NCI-H460 (cell line): ENCODE measurements at regions not wholly inside any gene's neighbourhood (a gene's known extent, or its start where the extent isn't known, plus 50 kb on each side); places are given as distances from the start of the nearest gene placed in this dataset.

Source experiments
- DNase-seq: peaks from one replicate; pipeline ENCODE4 v3.0.0-alpha.2; 2016; ENCODE audit warnings: low read depth; ENCODE audit errors: extremely low read depth

DNA sequence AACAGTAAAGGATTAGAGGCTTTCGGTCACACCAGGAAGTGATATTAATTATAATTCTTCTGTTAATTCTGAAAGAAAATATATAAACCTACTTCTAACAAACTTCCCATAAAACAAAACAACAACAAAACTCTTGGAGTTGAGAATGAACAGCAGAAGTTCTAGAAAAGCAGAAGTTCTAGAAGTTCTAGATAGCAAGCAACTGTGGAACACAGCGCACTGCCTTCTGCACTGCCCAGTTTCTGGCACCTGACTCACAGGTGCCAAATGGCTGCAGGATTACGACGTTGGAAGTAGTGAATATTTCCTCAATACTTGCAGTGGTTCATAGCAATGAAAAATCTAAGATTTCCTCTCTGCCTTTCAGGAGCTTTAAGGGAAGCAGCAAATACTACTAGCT is 132.2 kb downstream of the OR13A1 start:
- DNase-seq: no peak

DNA sequence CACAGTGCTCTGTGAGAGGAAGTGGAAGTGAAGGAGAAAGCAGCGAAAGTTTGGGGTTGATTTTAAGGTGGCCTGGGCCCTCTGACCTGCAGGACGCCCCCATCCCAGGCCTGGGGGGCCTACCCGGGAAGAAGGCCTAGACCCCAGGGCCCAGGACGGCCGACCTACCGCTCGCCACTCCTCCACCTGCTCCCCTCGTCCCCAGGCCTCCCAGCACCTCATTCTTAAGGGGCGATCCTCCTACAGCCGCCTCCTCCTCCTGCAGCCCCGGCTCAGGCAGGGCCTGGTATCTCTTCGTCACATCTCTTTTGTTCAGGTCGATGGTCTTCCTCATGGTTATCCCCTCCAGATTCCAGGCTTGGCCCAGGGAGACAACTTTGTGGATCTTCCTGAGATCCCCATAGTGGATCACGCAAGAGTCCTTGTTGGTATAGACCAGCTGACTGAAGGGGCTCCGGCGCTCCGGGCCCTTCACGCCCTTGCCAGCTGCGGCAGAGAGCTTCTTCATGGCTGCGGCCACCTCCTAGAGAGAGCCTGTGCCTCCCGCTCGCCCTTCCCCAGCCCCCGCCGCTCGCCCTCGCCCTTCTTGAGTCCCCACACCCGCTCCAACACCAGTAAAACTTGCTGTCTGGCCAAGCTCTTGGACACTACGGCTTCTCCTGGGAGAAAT is 117.5 kb downstream of the OR13A1 start:
- no peak for DNase-seq

DNA sequence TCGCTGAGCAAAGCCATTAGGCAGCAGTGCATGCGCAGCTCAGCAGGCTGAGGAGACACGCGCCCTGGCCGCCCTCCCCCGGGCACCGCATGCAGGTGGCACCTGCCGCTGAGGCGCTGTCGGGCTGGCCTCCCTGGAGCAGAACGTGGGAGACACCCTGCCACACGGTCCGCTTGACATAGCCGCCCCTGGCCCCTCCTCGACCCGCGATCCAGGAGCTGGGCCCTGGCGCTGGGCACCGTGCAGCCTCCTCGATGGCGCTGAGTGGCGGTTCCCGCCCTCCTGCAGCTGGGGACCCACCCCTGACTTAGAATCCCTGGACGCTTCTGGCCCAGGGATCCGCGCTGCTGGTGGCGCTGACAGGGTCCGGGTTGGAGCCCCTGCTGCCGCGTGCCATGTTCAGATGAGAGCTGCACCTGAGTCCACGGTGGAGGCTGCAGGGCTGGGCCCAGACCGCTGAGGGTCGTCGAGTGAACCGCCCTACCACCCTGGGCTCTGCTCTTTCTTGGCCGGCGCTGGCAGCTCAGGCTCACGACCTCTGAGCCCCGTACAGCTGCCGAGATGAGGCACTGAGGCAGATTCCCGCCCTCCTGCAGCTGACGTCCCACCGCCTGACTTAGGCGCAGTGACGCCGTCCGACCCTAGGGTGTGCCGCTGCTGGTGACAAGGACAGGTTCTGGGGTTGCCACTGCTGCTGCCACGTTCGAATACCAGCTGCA is 116.8 kb downstream of the OR13A1 start:
- no peak for DNase-seq

DNA sequence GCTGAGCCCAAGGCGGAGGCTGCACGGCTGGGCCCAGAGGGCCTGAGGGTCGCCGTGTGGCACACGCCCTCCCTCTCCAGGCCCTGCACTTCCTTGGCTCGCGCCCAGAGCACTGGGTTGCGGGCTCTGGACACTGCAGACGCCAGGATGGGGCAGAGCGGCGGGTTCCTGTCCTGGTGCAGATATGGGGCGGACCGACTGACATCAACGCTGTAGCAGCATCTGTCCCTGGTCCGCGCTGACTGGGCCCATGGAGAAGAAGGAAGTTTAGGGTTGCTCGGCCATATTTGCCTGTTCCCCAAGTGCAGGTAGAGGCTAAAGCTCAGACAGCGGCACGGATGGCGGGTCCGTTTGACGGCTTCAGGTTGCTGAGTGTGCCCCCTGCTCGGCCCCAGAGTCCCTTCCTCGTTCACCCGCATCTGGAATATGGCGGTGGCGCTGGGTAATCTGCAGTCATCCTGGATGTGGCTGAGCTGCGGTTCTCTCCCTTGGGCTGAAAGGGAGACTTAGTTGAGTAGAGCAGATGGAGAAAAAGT is 116.1 kb downstream of the OR13A1 start:
- DNase-seq: no peak

DNA sequence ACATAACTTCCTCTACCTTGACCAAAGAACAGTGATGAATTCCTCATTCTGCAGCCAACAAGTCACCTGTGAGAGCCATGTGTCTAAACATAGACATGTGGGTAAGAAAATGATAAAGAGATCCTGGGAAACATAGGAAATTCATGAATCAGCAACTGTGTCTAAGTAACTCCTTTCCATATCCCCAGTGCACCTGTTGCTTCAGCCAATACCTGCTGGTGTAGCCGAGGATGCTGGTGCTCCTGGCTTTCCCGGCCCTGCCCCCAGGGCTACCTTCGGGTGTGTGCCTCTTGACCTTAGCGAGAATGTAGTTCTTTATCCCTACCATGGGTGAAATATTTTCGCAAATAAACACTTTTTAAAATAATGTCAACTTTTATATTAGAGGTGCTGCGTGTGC is 114.1 kb downstream of the OR13A1 start:
- DNase-seq: no peak

DNA sequence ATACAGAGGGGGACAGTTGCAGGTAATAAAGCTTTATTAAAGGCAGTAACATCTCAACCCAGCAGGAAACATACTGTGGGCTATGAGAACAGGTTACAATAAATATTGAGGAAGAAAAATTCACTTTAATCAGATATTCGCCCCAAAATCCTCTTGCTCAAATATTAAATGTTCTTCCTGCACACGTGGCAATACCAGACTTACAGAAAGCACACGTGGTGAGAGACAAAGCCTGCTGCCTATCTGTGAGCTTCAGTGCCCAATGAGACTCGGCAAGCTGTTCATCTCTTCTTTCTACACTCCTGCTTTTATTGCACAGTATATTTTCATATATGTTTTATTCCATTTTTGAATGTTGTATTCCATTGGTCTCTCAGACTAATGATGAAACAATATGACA is 113.2 kb downstream of the OR13A1 start:
- no peak for DNase-seq

DNA sequence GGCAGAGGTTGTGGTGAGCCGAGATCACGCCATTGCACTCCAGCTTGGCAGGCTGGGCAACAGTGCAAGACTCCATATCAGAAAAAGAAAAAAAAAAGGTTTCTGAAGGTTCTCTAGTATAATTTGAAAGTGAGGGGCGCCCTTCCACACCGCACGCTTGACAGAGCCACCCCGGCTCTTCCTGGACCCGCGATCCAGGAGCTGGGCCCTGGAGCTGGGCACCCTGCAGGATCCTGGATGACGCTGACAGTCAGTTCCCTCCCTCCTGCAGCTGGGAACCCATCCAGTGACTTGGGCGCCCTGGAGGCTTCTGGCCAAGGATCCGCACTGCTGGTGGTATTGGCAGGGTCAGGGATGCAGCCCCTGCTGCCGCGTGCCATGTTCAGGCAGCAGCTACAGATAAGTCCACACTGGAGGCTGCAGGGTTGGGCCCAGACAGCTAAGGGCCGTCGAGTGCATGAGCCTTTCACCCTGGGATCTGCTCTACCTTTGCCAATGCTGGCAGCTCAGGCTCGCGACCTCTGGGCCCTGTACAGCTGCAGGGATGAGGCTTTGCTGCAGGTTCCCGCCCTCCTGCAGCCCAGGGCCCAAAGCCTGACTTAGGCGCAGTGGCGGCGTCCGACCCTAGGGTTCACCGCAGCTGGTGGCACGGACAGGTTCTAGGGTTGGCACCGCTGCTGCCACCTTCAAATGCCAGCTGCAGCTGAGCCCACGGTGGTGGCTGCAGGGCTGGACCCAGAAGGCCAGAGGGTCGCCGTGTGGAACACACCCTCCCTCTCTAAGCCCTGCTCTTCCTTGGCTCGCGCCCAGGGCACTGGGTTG is 110.2 kb downstream of the OR13A1 start:
- no peak for DNase-seq

DNA sequence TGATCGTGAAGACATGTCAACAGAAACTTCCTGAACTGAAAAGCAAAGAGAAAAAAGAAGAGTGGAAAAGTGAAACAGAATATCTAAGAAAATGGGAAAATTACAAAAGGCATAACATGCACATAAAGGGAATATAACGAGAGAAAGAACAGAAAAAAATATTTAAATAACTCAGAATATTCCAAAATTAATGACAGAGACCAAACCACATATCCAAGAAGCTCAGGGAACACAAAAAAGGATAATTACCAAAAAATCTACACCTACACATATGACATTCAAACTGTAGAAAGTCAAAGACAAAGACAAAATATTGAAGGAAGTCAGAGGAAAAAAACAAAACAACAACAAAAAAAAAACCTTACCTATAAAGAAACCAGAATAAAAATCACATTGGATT is 105.5 kb downstream of the OR13A1 start:
- DNase-seq: no peak

DNA sequence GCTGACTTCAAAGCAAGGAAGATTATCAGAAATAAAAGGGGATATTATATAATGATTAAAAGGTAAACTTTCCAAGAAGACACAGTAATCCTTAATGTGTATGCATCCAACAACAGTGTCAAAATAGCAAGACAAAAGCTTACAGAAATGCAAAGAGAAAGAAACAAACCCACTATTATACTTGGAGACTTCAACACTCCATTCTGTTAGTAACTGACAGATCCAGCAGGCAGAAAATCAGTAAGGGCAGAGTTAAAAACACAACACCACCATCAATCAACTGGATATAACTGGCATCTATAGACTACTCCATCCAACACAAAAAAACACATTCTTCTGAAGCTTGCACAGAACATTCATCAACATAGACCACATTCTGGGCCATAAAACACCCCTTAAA is 103.8 kb downstream of the OR13A1 start:
- no peak for DNase-seq

DNA sequence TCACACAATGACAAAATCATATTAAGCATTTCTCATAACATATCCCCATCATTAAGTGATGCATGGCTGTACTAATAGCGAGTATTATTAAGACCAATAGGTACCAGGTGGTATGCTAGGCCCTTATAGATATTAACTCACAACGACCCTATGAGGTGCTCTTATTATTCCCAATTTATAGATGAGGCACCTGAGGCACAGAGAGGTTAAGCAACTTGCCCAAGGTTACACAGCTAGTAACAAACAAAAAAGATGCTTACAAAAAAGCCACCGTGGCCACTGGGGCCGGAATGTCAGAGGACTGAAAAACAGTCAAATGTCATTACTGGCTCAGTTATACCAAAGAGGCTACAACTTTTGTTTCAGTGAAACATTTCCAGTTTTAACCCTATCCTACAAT is 96.0 kb downstream of the OR13A1 start:
- DNase-seq: no peak

DNA sequence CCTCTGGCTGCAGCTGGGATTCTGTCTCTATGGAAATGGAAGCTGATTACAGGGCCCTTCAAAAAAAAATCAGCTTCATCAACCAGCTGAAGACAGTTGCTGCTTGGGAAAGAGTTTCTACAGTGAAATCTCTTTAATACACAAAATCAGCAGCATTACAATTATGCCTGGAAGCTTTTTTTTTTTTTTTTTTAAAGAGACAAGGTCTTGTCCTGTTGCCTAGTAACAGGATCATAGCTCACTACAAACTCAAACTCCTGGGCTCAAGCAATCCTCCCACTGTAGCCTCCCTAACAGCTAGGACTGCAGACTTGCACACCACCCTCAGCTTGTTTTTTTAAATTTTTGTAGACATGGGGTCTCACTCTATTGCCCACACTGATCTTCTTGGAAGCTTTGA is 94.5 kb downstream of the OR13A1 start:
- DNase-seq: no peak

DNA sequence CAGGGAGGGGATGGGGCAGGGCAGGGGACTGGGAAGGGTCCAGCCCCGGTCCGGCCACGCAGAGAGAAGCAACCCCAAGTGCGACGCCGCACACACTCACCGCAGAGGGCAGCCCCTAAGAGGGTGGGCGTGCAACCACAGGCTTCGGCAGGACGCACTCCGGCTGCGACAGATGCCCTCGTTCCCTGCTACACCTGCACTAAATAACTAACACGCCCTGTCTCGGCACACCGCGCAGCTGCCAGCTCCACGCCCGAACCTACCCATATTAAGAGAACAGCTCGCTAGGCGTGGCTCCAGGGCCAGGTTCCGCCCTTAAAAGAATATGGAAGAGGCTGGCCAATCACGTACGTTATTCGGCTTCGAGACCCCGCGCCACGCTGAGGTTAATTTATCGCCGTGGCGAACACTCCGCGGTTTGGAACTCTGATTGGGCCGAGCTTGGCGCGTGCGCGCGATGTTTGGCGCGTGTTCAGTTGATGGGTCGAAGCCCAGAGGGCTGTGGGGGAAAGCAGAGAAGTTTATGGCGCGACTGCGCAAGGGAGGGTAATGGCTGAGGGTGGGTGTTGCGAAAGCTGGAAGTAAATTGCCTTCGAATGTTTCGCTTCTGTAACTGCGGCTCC is 91.1 kb downstream of the OR13A1 start:
- no peak for DNase-seq

DNA sequence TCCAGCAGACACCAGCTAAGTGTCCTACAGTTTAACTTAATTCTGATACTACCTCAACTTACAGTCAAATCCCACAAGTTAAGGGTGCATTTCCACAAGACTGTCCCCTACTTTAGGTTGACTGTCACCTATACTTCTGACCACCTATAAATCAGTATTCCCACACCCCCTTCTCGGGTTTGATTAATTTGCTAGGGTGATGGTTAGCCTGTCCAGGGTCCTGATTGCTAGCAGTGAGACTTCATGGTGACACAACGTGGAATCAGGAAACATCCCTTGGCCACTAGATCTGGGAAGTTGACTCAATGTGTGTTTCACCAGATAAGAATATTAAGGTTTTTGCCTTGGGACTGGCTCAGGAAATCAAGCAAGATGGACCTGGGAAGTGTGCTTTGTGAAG is 88.4 kb downstream of the OR13A1 start:
- no peak for DNase-seq

DNA sequence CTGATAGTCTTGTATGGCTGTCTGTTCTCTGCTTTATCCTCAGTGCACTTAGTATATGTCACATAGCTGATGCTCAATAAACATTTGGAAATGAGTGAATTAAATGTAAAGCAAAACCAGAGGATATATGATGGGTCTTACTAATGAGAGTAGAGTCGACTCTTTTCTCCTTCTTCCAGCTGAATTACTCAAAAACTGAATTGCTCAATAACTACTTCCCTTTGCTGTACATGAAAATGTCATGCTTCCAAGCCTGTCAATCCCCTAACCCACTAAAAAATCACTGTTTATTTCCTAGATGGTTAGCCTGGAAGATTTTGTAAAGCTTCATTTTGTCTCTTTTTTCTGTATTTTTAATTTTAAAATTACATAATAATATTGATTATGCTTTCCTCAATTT is 88.0 kb downstream of the OR13A1 start:
- no peak for DNase-seq

DNA sequence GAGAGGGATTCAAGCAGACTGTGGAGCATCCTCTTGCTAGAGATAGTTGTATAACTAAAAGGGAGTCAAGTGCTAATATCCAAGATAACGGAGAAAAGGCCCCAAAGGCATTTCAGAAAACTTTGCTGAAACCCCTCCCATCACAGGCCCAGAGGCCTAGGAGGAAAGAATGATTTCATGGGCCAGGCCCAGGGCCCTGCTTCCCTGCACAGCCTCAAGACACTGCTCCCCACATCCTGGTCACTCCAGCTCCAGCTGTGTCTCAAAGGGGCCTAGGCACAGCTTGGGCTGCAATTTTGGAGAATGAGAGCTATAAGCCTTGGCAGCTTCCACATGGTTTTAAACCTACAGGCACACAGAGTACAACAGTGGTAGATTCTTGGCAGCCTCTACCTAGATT is 85.6 kb downstream of the OR13A1 start:
- DNase-seq: no peak

DNA sequence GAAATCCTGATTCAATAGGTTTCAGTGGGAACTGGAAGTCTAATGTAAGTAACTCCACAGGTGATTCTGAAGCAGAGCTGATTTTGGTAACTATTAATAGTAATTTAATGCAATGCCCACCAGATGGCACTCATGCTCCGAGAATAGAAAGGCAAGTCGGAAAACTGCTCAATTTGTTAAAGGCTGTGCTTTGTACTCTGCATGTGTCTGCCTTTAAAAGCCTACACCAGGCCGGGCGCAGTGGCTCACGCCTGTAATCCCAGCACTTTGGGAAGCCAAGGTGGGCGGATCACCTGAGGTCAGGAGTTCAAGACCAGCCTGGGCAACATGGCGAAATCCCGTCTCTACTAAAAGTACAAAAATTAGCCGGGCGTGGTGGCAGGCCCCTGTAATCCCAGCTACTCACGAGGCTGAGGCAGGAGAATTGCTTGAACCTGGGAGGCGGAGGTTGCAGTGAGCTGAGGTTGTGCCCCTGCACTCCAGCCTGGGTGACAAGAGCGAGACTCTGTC is 80.1 kb downstream of the OR13A1 start:
- peak; percentile 80 for DNase-seq

DNA sequence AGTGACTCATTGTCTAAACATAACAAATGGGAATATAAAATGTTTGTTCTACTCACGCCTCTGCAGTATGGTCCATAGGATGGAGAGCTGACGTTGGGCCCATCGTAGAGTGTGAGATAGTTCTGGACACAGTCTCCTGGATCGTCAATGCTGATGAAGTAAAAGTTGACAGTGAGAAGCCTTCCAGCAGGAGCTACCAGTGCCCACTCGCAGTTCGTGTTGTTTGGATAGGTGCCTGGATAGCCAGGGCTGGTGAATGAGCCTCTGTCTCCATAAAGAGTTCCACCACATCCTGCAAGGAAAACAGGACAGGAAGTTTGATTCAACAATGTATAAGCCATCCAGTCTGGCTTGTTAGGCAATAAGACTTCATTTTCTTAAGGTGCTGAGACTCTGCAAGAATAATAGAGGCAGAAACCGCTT is 79.6 kb downstream of the OR13A1 start:
- no peak for DNase-seq

DNA sequence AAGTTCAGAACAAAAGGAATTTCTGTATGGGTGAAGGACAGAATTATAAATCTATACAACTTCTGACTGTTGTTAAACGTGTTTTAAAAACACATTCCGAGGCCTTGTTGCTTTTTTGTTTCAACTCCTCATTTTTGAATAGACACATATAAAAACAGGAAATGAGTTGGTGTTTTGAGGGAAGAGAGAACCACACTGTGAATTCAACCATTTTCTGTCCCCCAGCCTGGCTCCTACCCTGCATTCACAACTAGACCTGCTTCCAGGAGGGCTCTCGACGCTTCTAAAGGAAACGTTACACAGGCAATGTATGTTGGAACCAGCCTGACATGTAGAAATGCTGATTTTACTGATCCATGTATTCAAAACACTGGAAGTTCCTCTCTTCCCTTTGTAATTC is 76.5 kb downstream of the OR13A1 start:
- no peak for DNase-seq

DNA sequence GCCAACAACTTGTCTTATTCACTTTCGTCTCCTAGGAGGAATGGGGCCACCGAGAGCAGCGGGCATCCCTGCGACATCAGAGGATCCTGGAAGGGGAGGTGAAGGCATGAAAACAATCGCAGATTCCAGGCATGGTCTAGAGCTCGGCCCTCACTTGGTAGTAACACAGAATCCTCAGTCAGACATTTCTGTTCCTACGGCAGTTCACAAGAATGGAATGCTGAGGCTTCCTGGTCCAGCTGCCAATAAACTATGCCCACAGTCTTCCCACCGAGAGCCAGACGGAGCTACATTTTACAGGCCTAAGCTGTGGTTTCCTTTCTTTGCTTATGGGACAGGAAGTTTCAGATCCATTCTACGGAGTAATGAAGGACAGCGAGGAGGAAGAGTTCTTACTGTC is 75.8 kb downstream of the OR13A1 start:
- DNase-seq: no peak

DNA sequence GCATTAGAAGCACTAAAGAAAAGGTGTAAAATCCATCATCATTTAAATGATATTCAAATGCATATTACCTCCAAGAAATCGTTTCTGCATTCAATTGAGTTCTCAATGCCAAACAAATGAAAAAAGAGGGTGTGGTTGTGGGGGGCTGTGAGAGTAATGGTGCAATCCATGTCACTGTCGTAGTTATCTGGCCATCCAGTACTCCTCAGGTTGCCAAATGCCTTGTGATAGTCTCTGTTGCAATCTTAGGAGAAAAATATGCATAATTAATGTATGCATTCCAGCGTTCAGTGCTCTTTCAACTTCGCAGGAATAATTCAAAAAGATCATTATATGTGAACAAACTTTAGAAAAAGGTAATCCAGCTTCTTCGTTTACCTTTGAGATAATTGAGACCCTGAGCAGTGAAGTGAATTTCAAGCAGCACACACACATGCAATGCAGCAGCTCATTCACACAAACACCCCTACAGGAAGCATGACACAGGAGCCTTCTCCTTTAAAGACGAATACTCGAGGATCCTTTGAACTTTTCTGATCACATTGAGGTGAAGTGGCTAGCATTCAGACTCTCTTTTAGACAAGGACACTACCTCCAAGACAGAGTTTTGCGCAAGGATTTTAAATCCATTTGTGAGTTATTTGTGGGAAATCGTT is 73.4 kb downstream of the OR13A1 start:
- DNase-seq: no peak
